HepG2 (cell line): ENCODE measurements at regions not wholly inside any gene's neighbourhood (a gene's known extent, or its start where the extent isn't known, plus 50 kb on each side); places are given as distances from the start of the nearest gene placed in this dataset.

Source experiments
- CHD2 ChIP-seq: IDR thresholded peaks from 2 replicates; pipeline ENCODE4 v1.6.1; 2011; ENCODE audit warnings: low read depth, low read length, improper control_type of control experiment
- ESRRA ChIP-seq: sonication (generic); formaldehyde crosslinking; IDR thresholded peaks from 2 replicates; pipeline ENCODE4 v1.5.1; 2020; ENCODE audit warnings: mild to moderate bottlenecking, low read depth, missing genetic modification reagents
- FOSL1 ChIP-seq: sonication (generic); formaldehyde crosslinking; IDR thresholded peaks from 2 replicates; pipeline ENCODE4 v1.9.0; 2021; ENCODE audit warnings: missing genetic modification reagents, borderline replicate concordance
- PHF20 ChIP-seq: sonication (generic); formaldehyde crosslinking; IDR thresholded peaks from 2 replicates; pipeline ENCODE4 v1.5.0; 2020; ENCODE audit warnings: mild to moderate bottlenecking, missing genetic modification reagents
- ZBTB37 ChIP-seq: sonication (generic); formaldehyde crosslinking; IDR thresholded peaks from 2 replicates; pipeline ENCODE4 v1.4.0; 2020; ENCODE audit warnings: mild to moderate bottlenecking, missing genetic modification reagents
- ZBTB39 ChIP-seq: sonication (generic); formaldehyde crosslinking; IDR thresholded peaks from 2 replicates; pipeline ENCODE4 v1.5.0; 2020; ENCODE audit warnings: missing genetic modification reagents

GRCh38 chr1:232355162-232356006 lies 274.5 kb downstream of the SIPA1L2 start:
- TF ChIP-seq ESRRA (CRISPR knock-in tag) (no peak), PHF20 (CRISPR knock-in tag) (no peak), ZBTB39 (no peak), FOSL1 (CRISPR knock-in tag) (no peak), ZBTB37 (CRISPR knock-in tag) (no peak), CHD2 (no peak)
